Common myeloid progenitor, CD34-positive (primary cell): ENCODE measurements at regions not wholly inside any gene's neighbourhood (a gene's known extent, or its start where the extent isn't known, plus 50 kb on each side); places are given as distances from the start of the nearest gene placed in this dataset.

Experiments
- CTCF ChIA-PET: fragments of 350-600 bp; sonication (Branson Sonifier 250); formaldehyde crosslinking; loops from one replicate; lab custom pipeline; 2021; ENCODE audit warnings: antibody characterized with exemption; lab: Charles Lee
- POLR2A ChIA-PET: fragments of 350-600 bp; sonication (Branson Sonifier 250); formaldehyde crosslinking; loops from one replicate; lab custom pipeline; 2021; ENCODE audit warnings: antibody characterized with exemption; lab: Charles Lee
- DNase-seq, 3 donors: peaks; one replicate each; pipeline versions ENCODE4 v3.0.0 to v3.0.0-alpha.2; 2013
- H3K27ac ChIP-seq, 2 experiments: 1 replicate in 1 of 2; 2 replicates in 1 of 2; pipeline ENCODE4 v1.7.0; 2013; ENCODE audit warnings: inconsistent platforms in 2 of 2, low read length in 2 of 2, mild to moderate bottlenecking in 2 of 2, low read depth in 1 of 2, moderate library complexity in 1 of 2; ENCODE audit not compliant: severe bottlenecking in 2 of 2, insufficient read depth in 1 of 2, poor library complexity in 1 of 2
- H3K27me3 ChIP-seq, 5 experiments: replicated peaks in 2 of 5; 1 replicate in 3 of 5; 2 replicates in 2 of 5; pipeline versions ENCODE4 v1.6.1 to v1.7.0; 2013; ENCODE audit warnings: low read length in 4 of 5, mild to moderate bottlenecking in 2 of 5, moderate library complexity in 2 of 5, inconsistent platforms in 1 of 5; ENCODE audit not compliant: insufficient read depth in 5 of 5, control insufficient read depth in 4 of 5
- H3K36me3 ChIP-seq, 4 experiments: 1 replicate in 2 of 4; 2 replicates in 2 of 4; pipeline versions ENCODE4 v1.6.1 to v1.7.0; 2013; ENCODE audit warnings: low read length in 3 of 4, control low read depth in 1 of 4, mild to moderate bottlenecking in 1 of 4; ENCODE audit not compliant: control insufficient read depth in 4 of 4, insufficient read depth in 4 of 4
- H3K4me1 ChIP-seq, 4 experiments: 1 replicate in 3 of 4; 2 replicates in 1 of 4; pipeline versions ENCODE4 v1.6.1 to v1.7.1; 2013; ENCODE audit warnings: low read length in 3 of 4, mild to moderate bottlenecking in 3 of 4, control low read depth in 1 of 4, inconsistent platforms in 1 of 4, moderate library complexity in 1 of 4; ENCODE audit not compliant: control insufficient read depth in 4 of 4, insufficient read depth in 4 of 4; ENCODE audit errors: control extremely low read depth in 1 of 4
- H3K4me3 ChIP-seq, 7 experiments: 1 replicate in 4 of 7; 2 replicates in 3 of 7; pipeline versions ENCODE4 v1.5.1 to v1.7.0; 2013; ENCODE audit warnings: mild to moderate bottlenecking in 7 of 7, low read length in 6 of 7, moderate library complexity in 6 of 7, inconsistent platforms in 2 of 7, low read depth in 2 of 7, control low read depth in 1 of 7; ENCODE audit not compliant: insufficient read depth in 4 of 7, control insufficient read depth in 1 of 7; ENCODE audit errors: extremely low read depth in 1 of 7
- H3K9me3 ChIP-seq, 5 experiments: 1 replicate in 4 of 5; 2 replicates in 1 of 5; pipeline versions ENCODE4 v1.6.1 to v1.7.1; 2013; ENCODE audit warnings: low read length in 4 of 5, mild to moderate bottlenecking in 2 of 5, inconsistent platforms in 1 of 5, low read depth in 1 of 5, moderate library complexity in 1 of 5; ENCODE audit not compliant: control insufficient read depth in 4 of 5, insufficient read depth in 2 of 5; ENCODE audit errors: control extremely low read depth in 1 of 5
- WGBS: methylation state at CpG from one replicate; pipeline ENCODE4 v1.1.5; 2013; ENCODE audit not compliant: insufficient coverage; 5-methylcytosine and 5-hydroxymethylcytosine counted together

DNA sequence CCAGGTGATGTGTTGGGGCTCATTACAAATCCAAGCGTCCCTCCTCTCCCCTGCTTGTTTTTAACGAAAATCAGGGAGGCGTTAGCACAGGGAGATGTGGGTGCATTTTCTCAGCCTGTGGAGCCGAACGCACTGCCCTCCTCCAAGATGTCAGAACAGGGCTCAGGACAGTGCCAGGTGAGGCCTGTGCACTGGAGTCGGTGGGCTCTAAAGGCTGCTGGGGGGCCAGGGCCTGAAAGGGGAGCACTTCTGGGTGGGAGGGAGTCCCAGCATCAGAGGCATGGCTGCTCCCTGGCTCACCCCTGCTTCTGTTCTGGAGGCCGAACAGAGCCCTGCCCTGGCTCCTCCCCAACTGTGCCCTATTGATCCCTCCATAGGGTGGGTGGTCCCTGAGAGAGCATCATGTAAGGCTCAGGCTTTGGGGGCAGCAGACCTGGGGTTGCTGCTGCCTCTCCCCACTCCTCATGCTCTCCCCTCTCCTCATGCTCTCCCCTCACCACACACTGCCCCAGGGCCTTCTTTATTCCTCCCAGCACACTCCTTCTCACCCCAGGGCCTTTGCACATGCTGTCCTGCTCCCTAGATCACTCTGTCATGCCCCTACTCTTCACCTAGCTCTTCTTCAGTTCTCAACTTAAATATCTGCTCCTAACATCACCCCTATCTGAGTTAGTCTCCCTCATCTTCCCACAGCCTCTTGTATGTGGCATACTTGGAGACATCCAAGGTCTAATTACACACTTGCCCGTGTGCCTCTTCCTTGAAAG is 725.2 kb downstream of the PTPRU start:
- no peaks in the 10 kb centered on the region for H3K9me3 ChIP-seq
- no peak overlapping the region for H3K27ac ChIP-seq
- POLR2A ChIA-PET: no interaction called here
- peaks cover 0 to 26% (median 0%) of the 10 kb centered on the region in 5 experiments for H3K27me3 ChIP-seq
- DNase-seq: no peak
- CTCF ChIA-PET: no interaction called here
- H3K4me3 ChIP-seq: no peak overlapping the region
- no peaks in the 10 kb centered on the region for H3K36me3 ChIP-seq
- WGBS: 86% methylated on average over 1 of the region's 8 CpGs
- H3K4me1 ChIP-seq: no peaks in the 10 kb centered on the region

GRCh38 chr1:29960876-29961275 is 724.6 kb downstream of the PTPRU start:
- H3K27me3 ChIP-seq: peaks cover 0 to 23% (median 0%) of the 10 kb centered on the region in 5 experiments
- DNase-seq: no peak
- no peak overlapping the region for H3K27ac ChIP-seq
- H3K4me1 ChIP-seq: no peaks in the 10 kb centered on the region
- 75% methylated on average over 10 of the region's 10 CpGs for WGBS
- no peaks in the 10 kb centered on the region for H3K9me3 ChIP-seq
- H3K4me3 ChIP-seq: no peak overlapping the region
- ChIA-PET POLR2A (no interaction called here), CTCF (no interaction called here)
- H3K36me3 ChIP-seq: no peaks in the 10 kb centered on the region

DNA sequence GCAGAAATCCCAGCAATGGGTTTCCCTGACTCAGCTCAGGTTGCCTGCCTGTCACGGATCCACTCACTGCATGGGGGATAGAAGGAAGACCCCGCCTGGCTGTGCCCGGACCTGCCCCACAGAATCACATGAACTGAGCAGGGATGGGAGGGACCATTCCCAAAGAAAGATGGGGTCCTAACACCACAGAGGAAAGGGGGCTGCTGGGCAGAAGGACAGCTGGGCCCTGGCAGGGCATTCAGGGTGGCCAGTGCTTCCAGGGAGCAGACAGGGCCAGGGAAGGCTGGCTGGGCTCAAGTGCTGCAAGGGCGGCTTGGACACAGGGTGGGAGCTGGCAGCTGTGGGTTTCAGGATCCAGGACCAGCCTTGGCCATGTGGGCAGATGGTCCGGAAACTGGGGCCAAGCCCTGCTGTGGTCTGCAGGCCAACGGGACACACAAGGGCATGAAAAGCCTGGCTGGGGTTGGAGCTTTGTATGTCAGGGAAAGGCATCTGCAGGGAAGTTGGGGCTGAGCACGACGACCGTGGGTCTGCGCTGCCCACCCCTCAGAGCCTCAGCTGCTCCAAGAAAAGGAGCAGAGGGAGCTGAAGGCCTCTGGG is 723.9 kb downstream of the PTPRU start:
- ChIA-PET POLR2A (no interaction called here), CTCF (no interaction called here)
- 88% methylated on average over 10 of the region's 10 CpGs for WGBS
- no peaks in the 10 kb centered on the region for H3K36me3 ChIP-seq
- DNase-seq: no peak
- no peak overlapping the region for H3K4me3 ChIP-seq
- no peak overlapping the region for H3K27ac ChIP-seq
- no peaks in the 10 kb centered on the region for H3K4me1 ChIP-seq
- H3K9me3 ChIP-seq: no peaks in the 10 kb centered on the region
- peaks cover 0 to 18% (median 0%) of the 10 kb centered on the region in 5 experiments for H3K27me3 ChIP-seq

DNA sequence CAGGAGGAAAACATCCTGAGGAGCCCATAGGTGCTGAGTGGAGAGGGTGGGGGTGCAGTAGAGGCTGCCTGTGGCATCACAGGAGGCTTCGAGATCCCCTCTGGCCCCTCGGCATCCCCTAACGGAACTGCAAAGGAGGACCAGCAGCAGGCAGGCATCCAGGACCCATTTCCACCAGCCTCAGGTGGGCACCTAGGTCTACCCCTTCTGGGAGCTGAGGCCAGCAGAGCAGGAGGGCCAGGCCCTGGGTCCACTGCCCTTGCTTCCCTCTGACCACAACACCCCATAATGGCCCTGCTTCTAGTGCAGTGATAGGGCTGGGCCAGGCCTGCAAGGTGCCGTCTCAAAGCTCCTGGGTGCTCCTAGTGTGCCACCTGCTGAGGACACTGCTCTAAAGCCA is 723.0 kb downstream of the PTPRU start:
- ChIA-PET POLR2A (no interaction called here), CTCF (interaction anchor here (0.6 kb wide), 1 partner anchor 166 kb away, joined by 3 read pairs; no protein-coding TSS in a partner anchor)
- 83% methylated on average over 1 of the region's 4 CpGs for WGBS
- H3K36me3 ChIP-seq: no peaks in the 10 kb centered on the region
- no peak overlapping the region for H3K4me3 ChIP-seq
- no peak for DNase-seq
- H3K4me1 ChIP-seq: no peaks in the 10 kb centered on the region
- H3K27me3 ChIP-seq: peaks cover 0 to 12% (median 0%) of the 10 kb centered on the region in 5 experiments
- no peak overlapping the region for H3K27ac ChIP-seq
- no peaks in the 10 kb centered on the region for H3K9me3 ChIP-seq

DNA sequence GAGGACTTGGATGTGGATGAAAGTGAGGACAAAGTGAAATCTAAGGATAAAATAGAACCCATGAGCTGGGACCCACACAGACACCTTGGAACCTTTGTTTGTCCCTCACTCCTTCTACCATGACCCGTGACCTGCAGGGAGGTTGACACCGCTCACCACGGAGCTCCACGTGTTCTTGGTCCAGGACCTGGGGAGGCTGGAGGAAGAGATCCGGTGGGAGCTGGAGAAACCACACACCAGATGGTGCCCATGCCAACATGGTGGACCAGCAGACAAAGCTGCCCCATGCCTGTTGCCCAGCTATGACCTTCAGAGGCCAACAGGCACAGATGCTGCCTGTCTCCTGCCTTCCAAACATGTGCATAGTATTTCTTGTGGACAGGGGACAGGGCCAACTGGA is 721.9 kb downstream of the PTPRU start:
- no peaks in the 10 kb centered on the region for H3K9me3 ChIP-seq
- WGBS: 90% methylated on average over 5 of the region's 5 CpGs
- DNase-seq: no peak
- no peak overlapping the region for H3K27ac ChIP-seq
- H3K4me3 ChIP-seq: no peak overlapping the region
- H3K36me3 ChIP-seq: no peaks in the 10 kb centered on the region
- POLR2A ChIA-PET: no interaction called here
- no peaks in the 10 kb centered on the region for H3K4me1 ChIP-seq
- CTCF ChIA-PET: no interaction called here
- H3K27me3 ChIP-seq: peaks cover 0 to 4% (median 0%) of the 10 kb centered on the region in 5 experiments

DNA sequence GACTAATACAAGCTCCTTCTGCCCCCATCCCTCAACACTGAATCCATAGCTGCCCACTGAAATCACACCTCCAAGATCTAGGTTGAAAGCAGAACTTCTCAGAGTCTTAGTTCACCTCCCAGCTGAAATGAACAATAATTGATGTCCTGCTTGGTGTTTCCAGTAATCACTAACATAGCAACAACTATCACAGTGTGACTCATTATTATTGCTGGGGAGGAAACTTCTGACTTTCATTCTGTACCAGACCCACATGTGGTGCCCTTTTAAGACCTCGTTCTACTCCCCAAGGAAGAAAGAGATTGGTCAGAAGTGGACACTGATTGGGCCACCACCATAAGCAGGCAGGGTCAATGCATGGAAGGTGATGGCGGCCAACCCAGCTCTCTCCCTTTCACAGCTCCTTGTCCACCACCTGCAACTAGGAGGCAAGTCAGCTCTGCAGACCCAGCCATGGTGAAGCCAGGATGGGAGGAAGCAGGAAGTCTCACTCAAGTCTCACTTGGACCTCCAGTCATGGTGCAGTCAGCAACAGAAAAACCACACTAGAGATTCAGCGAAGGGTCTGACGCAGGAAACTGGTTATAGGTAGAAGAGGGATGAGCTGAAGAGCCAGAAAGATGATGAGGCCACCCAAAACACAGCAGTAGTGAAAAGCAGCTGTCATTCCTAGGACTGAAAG is 720.2 kb downstream of the PTPRU start:
- ChIA-PET CTCF (no interaction called here), POLR2A (no interaction called here)
- H3K27ac ChIP-seq: no peak overlapping the region
- peaks cover 0 to 5% (median 0%) of the 10 kb centered on the region in 5 experiments for H3K9me3 ChIP-seq
- H3K27me3 ChIP-seq: peaks cover 0 to 4% (median 0%) of the 10 kb centered on the region in 5 experiments
- no peaks in the 10 kb centered on the region for H3K36me3 ChIP-seq
- 90% methylated on average over 4 of the region's 4 CpGs for WGBS
- no peak for DNase-seq
- H3K4me1 ChIP-seq: no peaks in the 10 kb centered on the region
- no peak overlapping the region for H3K4me3 ChIP-seq

GRCh38 chr1:29954591-29954990 is 718.3 kb downstream of the PTPRU start:
- POLR2A ChIA-PET: no interaction called here
- no peak for DNase-seq
- no peaks in the 10 kb centered on the region for H3K4me1 ChIP-seq
- H3K27me3 ChIP-seq: peaks cover 0 to 2% (median 0%) of the 10 kb centered on the region in 5 experiments
- H3K27ac ChIP-seq: no peak overlapping the region
- 100% methylated on average over 3 of the region's 3 CpGs for WGBS
- H3K4me3 ChIP-seq: no peak overlapping the region
- CTCF ChIA-PET: no interaction called here
- H3K9me3 ChIP-seq: peaks cover 0 to 20% (median 4%) of the 10 kb centered on the region in 5 experiments
- no peaks in the 10 kb centered on the region for H3K36me3 ChIP-seq
